ENCODE measurements at regions not wholly inside any gene's neighbourhood (a gene's known extent, or its start where the extent isn't known, plus 50 kb on each side); places are given as distances from the start of the nearest gene placed in this dataset.
"Not testable (repeated sequence)": the region's sequence is repeated elsewhere in the genome, so short reads cannot be mapped to it uniquely, and the experiment has no call there.

DNA sequence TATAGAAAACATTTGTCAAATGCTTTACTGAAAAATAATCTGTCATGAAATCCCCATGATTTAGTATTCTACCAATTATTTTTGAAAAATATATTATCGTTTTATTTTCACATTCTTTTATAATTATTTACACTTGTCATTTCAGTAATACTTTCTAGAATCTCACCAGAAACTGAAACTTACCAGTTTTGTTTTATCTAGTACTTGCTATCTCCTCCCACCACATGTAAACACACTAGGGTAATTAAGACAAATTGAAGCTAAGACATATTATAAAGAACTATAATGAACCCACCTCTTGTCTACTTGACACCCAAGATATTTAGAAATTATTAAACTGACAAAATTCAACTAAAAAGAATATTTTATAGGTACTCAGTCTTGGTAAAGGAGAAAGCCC is 51.5 kb upstream of the GRM3 start:
- DNase-seq (ENCODE audit: low spot score): no peak

DNA sequence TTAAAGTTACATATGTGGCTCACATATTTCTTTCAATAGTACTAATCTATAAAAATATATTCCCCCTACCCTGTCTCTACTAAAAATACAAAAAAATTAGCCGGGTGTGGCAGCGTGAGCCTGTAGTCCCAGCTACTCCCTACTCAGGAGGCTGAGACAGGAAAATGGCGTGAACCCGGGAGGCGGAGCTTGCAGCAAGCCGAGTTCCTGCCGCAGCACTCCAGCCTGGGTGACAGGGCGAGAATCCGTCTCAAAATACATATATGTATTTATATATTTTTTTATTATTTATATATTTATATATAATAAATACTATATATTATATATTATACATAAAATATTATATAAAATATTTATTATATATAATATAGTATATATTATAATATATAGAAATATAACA is 69.7 kb upstream of the GRM3 start:
- DNase-seq (ENCODE audit: low spot score): no peak

DNA sequence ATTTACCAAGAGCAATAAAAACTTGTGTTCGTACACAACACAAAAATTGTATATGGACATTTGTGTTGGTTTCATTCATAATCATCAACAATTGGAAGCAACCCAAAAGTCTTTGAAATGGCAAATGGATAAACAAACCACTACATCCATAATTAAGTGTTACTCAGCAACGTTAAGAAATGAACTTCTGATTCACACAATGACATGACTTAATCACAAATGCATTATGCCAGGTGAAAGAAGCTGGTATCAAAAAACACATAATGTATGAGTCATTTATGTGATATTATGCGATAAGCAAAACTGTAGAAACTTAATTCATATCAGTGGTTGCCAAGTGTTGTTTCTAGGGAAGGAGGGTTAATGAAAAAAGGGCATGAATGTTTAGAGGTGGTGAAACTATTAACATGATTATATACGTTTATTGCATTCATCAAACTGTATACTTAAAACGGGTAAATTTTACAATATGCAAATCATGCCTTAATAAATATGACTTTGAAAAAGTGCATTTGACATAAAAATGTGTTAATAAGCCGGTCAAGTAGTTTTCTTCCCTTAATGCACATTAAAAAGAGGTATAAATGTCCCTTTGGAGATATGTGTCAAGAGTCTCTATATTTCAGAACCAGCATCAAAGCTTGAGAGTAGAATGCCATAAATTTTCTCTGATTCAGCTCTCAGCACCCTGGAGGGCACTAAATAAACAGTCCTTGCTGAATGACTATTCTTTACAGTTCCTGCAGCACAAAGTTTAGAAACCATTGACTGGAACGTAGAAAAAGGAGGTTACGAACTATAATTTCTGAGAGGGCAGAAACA is 84.8 kb upstream of the GRM3 start:
- DNase-seq (ENCODE audit: low spot score): no peak

DNA sequence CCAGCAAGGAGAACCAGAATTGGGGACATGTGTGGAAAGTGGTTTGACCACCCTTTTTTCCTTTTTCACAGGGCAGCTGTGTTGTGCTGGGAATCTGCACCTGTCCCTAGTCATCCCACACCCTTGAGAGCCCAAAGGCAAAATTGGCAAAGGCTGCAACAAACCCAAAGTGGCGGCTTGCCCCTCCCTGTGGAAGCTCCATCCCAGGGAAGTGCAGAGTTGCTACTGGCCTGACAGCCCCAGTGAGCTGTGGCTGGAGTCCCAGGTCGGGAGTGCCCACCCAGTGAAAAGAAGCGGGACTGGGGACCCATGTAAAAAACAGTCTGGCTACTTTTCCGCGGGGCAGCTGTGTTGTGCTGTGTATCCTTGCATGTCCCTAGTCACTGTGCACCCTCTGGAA is 109.1 kb upstream of the GRM3 start:
- DNase-seq (ENCODE audit: low spot score): no peak

DNA sequence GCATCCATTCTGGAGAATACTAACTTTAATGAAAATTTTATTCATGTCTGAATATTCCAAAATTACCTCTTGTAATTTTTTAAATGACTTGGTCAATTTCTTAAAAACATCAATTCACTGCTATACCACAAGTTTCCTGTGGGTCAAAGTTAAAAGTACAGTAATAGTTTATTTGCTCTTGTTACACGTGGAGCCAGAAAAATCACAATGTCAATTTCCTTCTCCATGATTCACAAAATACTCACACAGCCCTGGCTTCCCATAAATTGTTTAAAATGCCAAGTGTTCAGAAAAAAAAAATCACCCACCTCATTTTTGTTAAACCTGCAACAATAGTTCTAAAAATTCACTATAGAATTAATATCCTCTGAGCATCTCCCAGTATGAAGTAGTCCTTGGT is 139.5 kb upstream of the GRM3 start:
- DNase-seq (ENCODE audit: low spot score): no peak

DNA sequence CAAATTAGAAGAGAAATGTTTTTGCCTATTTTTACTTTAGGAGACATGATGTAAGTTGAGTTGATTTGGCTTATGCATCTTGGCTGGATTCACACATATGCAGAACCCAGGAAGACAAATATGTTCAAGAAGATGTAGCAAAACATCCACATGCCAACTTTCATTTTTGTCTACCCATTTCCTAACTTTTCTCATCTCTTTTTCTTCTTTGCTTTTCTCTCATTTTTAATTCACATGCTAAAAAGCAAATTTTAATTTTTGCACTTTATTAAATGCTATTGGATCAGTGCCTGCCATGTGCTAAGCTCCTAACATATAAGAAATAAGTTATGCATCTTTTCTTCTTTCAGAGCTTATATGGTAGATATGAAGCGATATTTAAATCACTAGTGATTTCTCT is 143.7 kb upstream of the GRM3 start:
- DNase-seq (ENCODE audit: low spot score): no peak

DNA sequence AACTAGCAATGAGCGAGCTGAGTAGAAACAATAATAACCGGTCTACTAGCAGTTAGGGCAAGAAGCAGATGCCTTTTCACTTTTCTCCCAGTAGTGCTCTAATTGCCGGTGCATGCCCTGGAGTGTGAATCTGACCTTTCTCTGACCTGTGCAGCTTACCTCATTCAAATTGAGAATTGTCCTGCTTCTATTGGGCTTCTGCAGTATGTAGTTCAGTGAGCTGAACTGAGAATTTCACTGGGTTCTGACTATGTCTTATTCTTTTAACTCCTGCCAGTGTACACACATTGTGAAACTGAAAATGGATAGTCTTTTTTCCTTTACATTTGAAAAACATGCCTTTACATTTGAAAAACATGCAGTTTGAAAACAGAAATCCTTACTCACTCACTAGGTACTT is 157.9 kb upstream of the GRM3 start:
- no peak for DNase-seq (ENCODE audit: low spot score)

DNA sequence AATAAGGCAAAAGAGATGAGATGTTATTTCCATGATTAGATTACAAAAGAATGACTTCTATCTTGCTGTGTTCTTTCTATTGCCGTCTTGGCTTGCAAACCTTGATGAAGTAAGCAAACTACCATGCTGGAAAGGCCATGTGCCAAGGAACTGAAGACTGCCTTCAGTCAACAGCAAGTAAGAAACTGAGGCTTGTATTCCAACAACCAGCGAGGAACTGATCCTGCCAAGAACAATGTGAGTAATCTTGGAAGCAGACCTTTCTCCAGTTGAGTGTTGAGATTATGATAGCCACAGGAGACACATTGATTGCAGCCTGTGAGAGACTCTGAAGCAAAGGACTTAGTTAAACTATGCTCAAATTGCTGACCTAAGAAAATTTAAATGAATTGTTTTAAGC is 164.6 kb upstream of the GRM3 start:
- no peak for DNase-seq (ENCODE audit: low spot score)

DNA sequence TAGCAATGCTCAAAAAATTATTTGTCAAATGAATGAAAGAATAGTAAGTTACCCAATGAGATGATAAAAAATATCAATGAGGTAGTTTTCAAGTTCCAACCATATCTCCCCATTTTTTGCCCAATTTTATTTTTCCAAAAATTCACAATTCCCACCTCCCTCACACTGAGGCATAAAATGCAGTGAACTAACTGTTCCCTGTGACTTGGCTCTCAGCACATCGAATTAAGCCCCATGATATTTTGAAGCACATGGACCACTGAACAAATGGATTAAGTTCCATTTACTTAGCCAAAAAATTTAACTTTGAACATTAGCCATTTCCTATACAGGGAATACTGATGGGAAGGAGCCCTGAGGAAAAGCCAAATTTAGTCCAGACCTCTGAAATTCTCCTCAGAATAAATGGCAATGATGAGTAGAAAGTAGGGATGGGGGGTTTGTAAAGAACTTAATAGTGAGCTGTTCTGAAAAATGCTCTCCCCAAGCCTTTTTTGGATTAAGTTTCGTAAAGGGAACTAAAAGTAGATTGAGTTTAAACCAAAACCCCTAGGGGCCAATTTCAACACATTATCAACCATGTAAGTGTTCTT is 166.3 kb upstream of the GRM3 start:
- no peak for DNase-seq (ENCODE audit: low spot score)

DNA sequence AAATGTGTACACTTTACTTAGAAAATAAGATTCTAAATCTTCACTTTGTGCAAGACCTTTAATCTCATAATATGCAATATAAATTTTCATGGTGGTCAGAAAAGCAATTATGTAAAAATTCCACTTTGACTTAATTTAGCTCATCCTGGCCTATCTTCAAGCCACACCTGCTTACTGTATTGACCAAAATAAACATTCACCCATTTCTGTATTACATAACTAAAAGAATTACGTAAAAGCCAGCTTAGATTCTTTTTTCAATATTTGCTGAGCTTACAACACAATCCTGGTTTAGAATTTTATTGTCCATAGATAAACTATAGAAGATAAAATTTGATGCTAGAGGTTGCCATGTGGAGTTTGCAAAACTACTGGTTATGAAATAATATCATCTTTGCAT is 172.9 kb upstream of the GRM3 start:
- DNase-seq (ENCODE audit: low spot score): no peak

DNA sequence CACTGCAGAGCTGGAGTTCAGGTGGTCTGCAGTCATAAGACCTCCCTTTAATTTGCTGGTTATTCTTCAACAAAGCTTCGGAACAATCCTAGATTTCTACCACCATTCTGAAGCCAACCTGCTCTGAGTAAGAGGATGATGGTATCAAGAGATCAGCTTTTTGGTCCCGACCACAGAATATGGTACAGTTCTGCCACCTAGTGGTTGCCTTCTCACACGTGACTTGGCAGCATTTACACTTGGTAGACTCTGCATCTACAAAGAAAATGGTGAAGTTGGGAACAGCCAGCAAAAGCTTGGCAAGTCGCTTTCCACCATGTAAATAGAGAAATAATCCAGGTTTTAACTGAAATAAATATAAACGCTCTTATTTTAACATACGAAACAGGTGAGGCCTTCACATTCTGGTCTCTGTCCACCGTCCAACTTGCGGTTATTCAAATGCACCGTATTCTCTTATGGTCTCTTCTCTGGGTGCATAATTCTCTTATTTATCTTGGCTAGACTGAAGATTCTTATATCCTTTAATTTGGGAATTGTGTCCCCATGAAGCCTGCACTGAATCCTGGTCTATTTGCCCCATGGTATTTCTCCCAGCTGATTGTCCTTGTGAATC is 173.9 kb upstream of the GRM3 start:
- peak; percentile 75 for DNase-seq (ENCODE audit: low spot score)

DNA sequence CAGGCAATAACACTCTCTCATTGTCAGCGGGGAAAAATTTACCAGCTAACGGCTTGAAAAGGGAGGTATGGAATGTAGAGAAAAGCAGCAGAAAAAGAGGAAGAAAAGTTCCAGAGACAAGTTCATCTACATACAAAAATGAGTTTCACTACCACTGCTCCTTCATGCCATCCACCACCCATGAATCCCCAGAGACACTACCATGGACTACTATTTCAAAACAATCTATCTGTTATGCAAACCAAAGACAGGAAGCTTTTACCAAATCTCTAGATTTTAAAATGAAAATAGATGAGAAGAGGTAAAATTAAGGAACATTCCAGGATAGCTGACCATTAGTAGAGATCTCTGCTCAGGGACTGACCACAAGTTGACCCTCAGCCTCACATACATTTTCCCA is 189.0 kb upstream of the GRM3 start:
- DNase-seq (ENCODE audit: low spot score): no peak

DNA sequence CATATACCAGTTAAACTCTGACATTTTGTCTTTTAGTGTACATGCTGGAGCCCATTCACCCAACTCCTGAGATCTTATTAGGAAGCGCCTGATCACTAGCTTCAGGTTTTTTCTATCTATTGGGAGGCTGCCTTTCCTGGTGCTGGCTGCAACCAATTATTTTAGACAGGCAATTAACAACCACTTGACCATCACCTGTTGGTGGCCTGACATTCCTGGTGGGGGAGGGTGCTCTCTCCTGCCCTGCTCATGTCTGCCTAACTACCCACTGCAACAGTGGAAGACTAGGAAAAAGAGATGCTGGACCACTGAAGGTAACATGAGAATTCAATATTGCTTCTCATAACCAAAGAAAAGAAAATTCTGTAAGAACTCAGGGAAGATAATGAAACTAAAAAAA is 190.3 kb upstream of the GRM3 start:
- DNase-seq (ENCODE audit: low spot score): no peak

DNA sequence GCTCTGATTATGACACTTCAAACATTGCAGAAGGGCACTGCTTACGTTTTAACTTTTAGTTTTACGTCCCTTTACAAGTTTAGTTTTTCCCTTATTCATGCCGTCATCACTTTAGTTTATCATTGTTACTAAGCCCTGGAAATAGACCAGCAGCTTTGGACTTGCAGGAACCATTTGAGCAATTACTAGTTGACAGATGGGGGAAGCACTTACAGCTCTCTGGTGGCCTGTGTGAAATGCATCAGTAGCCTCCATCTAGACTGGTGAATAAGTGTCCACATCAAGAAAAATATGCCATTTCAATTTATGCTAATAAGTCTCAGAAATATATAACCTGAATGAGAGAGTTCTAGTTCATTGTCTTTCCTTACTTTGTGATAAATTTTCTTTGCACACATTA is 194.9 kb upstream of the GRM3 start:
- DNase-seq (ENCODE audit: low spot score): no peak

DNA sequence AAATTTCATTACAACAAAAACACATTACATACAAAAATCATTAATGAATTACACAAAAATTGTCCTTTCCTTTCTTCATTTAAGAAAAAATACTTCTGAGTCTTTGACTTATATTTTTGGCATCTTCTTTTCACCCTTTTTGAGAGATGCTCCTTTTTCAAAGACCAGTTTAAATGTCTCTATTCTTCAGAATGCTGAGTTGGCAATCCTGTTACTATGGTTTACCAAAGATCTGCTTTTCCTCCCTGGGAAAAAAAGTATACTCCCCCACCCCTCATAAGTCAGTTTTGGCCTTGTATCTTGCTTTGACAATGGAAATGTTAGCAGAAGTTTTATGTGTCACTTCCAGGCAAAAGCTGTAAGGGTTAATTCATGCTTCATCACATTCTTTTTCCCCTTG is 198.4 kb upstream of the GRM3 start:
- DNase-seq (ENCODE audit: low spot score): no peak

DNA sequence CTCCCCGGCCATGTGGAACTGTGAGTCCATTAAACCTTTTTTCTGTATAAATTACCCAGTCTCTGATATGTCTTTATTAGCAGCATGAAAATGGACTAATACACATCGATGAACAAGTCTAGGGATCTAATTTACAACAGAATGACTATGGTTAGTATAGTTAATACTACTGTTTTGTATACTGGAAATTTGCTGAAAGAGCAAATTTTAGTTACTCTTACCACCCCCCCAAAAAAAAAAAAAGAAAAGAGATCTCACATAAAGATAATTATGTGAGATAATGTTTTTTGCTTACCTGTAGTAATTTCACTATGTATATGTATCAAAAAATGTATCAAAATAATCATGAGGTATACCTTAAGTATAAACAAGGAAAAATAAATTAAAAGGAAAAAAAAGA is 199.5 kb upstream of the GRM3 start:
- no peak for DNase-seq (ENCODE audit: low spot score)

DNA sequence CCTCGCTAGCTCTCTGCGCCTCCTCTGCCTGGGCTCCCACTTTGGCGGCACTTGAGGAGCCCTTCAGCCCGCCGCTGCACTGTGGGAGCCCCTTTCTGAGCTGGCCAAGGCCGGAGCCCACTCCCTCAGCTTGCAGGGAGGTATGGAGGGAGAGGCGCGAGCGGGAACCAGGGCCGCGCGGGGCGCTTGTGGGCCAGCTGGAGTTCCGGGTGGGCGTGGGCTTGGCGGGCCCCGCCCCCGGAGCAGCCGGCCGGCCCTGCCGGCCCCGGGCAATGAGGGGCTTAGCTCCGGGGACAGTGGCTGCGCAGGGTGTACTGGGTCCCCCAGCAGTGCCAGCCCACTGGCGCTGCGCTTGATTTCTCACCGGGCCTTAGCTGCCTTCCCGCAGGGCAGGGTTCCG is 203.3 kb upstream of the GRM3 start:
- not testable (repeated sequence) for DNase-seq (ENCODE audit: low spot score)

DNA sequence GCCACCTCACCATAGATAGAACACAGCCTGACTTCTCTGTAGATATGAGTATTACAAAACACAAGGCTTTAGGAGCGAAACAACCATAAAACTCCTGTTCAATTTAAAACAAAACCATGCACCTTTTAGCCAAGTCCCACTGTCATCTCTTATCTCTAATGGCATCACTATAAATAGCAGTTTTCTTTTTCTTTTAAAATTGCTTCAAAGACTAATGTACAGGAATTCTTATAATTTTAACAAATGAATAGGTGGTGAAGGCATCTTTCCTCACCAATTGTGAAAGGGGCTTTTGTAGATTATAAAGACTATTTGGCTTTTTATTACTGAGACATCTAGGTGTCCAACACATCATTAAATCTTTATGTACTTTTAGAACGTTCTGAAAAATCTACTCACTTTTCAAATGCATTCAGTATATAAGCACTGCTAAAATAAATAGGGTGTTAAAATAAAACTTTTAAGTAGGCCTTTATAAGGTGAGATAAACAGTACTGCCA is 205.7 kb upstream of the GRM3 start:
- DNase-seq (ENCODE audit: low spot score): no peak

DNA sequence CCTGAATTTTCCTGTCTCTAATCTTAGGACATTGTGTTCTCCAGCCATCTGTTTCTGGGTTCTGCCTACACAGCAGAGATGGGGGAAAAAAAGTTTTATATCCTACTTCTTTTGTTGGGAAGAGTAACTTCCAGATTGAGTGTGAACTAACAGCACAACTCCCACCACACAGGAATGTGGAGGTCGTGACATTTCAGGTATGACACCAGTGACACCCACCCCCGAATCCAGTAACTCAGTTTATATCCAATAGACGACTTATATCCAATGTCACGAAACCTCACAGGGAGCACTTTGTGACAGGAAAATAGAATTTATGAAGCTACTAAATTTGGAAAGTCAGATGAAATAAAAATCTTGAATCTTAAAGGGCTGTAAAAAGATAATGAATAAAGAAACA is 211.9 kb upstream of the GRM3 start:
- no peak for DNase-seq (ENCODE audit: low spot score)

DNA sequence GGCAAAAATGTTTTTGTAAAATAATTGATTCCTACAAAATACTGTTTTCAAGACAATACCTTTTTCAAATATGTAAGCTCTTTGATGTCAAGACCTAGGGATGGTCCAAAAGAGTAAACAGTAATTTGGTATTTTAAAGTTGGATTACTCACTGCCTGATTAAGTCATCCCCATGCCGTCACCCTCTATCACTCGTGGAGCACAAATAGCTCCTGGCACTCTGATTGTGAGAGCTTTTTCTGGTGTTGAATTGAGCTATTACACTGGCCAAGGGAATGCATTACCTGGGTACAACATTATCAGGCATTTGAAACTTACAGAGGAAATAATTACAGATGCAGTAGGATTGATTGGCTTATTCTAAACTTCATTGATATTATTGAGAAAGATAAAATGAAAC is 231.9 kb upstream of the GRM3 start:
- DNase-seq (ENCODE audit: low spot score): no peak

DNA sequence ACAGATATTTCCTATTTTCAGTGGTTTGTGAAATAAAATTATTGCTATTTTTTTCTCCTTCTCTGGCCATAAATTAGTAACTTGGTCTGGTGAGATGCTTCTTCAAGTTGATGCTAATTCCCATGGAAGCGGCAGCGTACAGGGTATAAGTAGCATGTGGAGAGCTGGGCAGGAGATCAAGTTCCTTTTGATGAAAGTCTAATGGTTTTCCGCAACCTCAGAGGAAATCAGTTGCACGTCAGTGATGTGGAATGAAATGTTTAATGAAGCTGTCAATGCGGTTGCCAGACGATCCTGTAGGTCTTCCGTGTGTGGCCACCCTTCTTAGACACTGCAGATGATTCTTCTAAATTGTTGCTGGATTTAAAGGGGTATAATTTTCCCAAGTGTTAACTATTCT is 236.4 kb upstream of the GRM3 start:
- no peak for DNase-seq (ENCODE audit: low spot score)

DNA sequence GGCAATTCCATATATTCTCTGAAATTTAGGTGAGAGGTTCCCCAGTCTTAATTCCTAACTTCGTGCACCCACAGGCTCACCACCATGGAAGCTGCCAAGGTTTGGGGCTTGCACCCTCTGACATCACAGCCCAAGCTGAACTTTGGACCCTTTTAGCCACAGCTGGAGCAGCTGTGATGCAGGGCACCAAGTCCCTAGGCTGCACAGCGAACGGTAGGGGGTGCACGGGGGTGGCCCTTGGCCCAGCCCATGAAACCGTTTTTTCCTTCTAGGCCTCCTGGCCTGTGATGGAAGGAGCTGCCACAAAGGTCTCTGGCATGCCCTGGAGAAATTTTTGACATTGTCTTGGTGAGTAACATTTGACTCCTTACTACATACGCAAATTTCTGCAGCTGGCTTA is 251.9 kb upstream of the GRM3 start:
- DNase-seq (ENCODE audit: low spot score): no peak

DNA sequence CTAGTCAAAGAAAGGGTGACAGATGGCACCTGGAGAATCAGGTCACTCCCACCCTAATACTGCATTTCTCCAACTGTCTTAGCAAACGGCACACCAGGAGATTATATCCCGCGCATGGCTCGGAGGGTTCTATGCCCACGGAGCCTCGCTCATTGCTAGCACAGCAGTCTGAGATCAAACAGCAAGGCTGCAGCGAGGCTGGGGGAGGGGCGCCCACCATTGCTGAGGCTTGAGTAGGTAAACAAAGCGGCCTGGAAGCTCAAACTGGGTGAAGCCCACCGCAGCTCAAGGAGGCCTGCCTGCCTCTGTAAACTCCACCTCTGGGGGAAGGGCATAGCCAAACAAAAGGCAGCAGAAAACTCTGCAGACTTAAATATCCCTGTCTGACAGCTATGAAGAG is 268.1 kb upstream of the GRM3 start:
- DNase-seq (ENCODE audit: low spot score): not testable (repeated sequence)

DNA sequence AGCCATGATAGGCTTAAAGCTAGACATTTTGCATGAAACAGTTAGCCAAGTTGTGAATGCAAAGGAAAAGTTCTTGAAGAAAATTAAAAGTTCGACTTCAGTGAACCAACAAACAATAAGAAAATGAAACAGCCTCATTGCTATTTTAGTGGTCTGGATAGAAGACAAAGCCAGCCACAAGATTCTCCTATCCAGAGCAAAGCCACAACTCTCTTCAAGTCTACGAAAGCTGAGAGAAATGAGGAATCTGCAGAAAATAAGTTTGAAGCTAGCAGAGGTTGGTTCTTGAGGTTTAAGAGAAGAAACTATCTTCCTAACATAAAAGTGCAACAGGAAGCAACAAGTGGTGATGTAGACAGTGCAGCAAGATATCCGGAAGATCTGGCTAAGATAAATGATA is 271.4 kb upstream of the GRM3 start:
- DNase-seq (ENCODE audit: low spot score): no peak
